WTC11 (cell line): ENCODE measurements at regions not wholly inside any gene's neighbourhood (a gene's known extent, or its start where the extent isn't known, plus 50 kb on each side); places are given as distances from the start of the nearest gene placed in this dataset.

ENCODE experiments used
- E2F5 ChIP-seq: sonication (generic); formaldehyde crosslinking; IDR thresholded peaks from 2 replicates; pipeline ENCODE4 v1.8.1; 2022; ENCODE audit warnings: mild to moderate bottlenecking, moderate library complexity, missing genetic modification reagents
- FOXK1 ChIP-seq: sonication (generic); formaldehyde crosslinking; IDR thresholded peaks from 2 replicates; pipeline ENCODE4 v1.8.0; 2022; ENCODE audit warnings: mild to moderate bottlenecking, moderate library complexity, missing genetic modification reagents
- JUN ChIP-seq: sonication (generic); formaldehyde crosslinking; IDR thresholded peaks from 2 replicates; pipeline ENCODE4 v1.8.0; 2023; ENCODE audit warnings: mild to moderate bottlenecking, missing genetic modification reagents
- NR2C2 ChIP-seq: sonication (generic); formaldehyde crosslinking; IDR thresholded peaks from 2 replicates; pipeline ENCODE4 v1.8.0; 2022; ENCODE audit warnings: mild to moderate bottlenecking, missing genetic modification reagents
- PREB ChIP-seq: sonication (generic); formaldehyde crosslinking; IDR thresholded peaks from 2 replicates; pipeline ENCODE4 v1.8.1; 2022; ENCODE audit warnings: mild to moderate bottlenecking, missing genetic modification reagents, moderate library complexity, borderline replicate concordance
- RELA ChIP-seq: sonication (generic); formaldehyde crosslinking; IDR thresholded peaks from 2 replicates; pipeline ENCODE4 v1.8.1; 2022; ENCODE audit warnings: missing genetic modification reagents, mild to moderate bottlenecking, borderline replicate concordance
- SMAD3 ChIP-seq: sonication (generic); formaldehyde crosslinking; IDR thresholded peaks from 2 replicates; pipeline ENCODE4 v1.8.0; 2022; ENCODE audit warnings: missing genetic modification reagents, mild to moderate bottlenecking, borderline replicate concordance
- ZNF121 ChIP-seq: sonication (generic); formaldehyde crosslinking; IDR thresholded peaks from 2 replicates; pipeline ENCODE4 v1.8.0; 2023; ENCODE audit warnings: missing genetic modification reagents
- ZNF232 ChIP-seq: sonication (generic); formaldehyde crosslinking; IDR thresholded peaks from 2 replicates; pipeline ENCODE4 v1.8.0; 2022; ENCODE audit warnings: mild to moderate bottlenecking, missing genetic modification reagents
- ZNF396 ChIP-seq: fragments of 250-450 bp; sonication (Bioruptor Pico); IDR thresholded peaks from 2 replicates; pipeline ENCODE4 v1.8.0; 2021; ENCODE audit warnings: mild to moderate bottlenecking, moderate library complexity, borderline replicate concordance
- TF ChIP-seq, protein P1 (sequence below): sonication (generic); formaldehyde crosslinking; IDR thresholded peaks from 2 replicates; pipeline ENCODE4 v1.8.0; 2023; ENCODE audit warnings: missing genetic modification reagents, mild to moderate bottlenecking, borderline replicate concordance
- TF ChIP-seq, protein P2 (sequence below): fragments of 200-600 bp; IDR thresholded peaks from 2 replicates; pipeline ENCODE4 v1.8.0; 2022; ENCODE audit warnings: antibody characterized with exemption
- TF ChIP-seq, protein P3 (sequence below): sonication (generic); formaldehyde crosslinking; IDR thresholded peaks from 2 replicates; pipeline ENCODE4 v1.8.0; 2022; ENCODE audit warnings: mild to moderate bottlenecking, missing genetic modification reagents
- TF ChIP-seq, protein P4 (sequence below): sonication (generic); formaldehyde crosslinking; IDR thresholded peaks from 2 replicates; pipeline ENCODE4 v1.8.0; 2023; ENCODE audit warnings: missing genetic modification reagents

DNA sequence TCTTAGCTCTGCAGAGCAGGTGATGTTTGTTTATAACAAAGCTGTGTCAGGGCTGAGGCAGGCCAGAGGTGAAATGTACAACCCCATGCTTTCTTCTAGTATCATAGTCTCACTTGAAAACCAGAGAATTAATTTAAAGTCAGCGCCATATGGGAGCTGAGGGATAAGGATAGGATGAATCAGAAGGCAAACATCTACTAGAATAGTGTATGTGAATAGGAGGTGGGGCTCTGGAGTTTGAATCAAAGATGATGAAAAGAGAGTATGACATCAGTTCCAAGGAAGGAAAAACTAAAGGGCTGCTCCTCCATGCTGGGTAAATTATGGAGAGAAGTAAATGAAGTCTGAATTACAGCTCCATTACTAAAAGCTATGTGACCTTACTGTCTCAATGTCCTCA, 441.5 kb downstream of the RASEF start:
- TF ChIP-seq, protein P1, sequence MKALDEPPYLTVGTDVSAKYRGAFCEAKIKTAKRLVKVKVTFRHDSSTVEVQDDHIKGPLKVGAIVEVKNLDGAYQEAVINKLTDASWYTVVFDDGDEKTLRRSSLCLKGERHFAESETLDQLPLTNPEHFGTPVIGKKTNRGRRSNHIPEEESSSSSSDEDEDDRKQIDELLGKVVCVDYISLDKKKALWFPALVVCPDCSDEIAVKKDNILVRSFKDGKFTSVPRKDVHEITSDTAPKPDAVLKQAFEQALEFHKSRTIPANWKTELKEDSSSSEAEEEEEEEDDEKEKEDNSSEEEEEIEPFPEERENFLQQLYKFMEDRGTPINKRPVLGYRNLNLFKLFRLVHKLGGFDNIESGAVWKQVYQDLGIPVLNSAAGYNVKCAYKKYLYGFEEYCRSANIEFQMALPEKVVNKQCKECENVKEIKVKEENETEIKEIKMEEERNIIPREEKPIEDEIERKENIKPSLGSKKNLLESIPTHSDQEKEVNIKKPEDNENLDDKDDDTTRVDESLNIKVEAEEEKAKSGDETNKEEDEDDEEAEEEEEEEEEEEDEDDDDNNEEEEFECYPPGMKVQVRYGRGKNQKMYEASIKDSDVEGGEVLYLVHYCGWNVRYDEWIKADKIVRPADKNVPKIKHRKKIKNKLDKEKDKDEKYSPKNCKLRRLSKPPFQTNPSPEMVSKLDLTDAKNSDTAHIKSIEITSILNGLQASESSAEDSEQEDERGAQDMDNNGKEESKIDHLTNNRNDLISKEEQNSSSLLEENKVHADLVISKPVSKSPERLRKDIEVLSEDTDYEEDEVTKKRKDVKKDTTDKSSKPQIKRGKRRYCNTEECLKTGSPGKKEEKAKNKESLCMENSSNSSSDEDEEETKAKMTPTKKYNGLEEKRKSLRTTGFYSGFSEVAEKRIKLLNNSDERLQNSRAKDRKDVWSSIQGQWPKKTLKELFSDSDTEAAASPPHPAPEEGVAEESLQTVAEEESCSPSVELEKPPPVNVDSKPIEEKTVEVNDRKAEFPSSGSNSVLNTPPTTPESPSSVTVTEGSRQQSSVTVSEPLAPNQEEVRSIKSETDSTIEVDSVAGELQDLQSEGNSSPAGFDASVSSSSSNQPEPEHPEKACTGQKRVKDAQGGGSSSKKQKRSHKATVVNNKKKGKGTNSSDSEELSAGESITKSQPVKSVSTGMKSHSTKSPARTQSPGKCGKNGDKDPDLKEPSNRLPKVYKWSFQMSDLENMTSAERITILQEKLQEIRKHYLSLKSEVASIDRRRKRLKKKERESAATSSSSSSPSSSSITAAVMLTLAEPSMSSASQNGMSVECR: no peak
- TF ChIP-seq, protein P2, sequence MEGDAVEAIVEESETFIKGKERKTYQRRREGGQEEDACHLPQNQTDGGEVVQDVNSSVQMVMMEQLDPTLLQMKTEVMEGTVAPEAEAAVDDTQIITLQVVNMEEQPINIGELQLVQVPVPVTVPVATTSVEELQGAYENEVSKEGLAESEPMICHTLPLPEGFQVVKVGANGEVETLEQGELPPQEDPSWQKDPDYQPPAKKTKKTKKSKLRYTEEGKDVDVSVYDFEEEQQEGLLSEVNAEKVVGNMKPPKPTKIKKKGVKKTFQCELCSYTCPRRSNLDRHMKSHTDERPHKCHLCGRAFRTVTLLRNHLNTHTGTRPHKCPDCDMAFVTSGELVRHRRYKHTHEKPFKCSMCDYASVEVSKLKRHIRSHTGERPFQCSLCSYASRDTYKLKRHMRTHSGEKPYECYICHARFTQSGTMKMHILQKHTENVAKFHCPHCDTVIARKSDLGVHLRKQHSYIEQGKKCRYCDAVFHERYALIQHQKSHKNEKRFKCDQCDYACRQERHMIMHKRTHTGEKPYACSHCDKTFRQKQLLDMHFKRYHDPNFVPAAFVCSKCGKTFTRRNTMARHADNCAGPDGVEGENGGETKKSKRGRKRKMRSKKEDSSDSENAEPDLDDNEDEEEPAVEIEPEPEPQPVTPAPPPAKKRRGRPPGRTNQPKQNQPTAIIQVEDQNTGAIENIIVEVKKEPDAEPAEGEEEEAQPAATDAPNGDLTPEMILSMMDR: no peak
- TF ChIP-seq, protein P3, sequence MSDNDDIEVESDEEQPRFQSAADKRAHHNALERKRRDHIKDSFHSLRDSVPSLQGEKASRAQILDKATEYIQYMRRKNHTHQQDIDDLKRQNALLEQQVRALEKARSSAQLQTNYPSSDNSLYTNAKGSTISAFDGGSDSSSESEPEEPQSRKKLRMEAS (CRISPR knock-in tag): no peak
- no peak for TF ChIP-seq NR2C2 (CRISPR knock-in tag)
- no peak for TF ChIP-seq RELA (CRISPR knock-in tag)
- TF ChIP-seq ZNF121: no peak
- TF ChIP-seq PREB (CRISPR knock-in tag): no peak
- no peak for TF ChIP-seq ZNF232 (CRISPR knock-in tag)
- no peak for TF ChIP-seq SMAD3 (CRISPR knock-in tag)
- TF ChIP-seq, protein P4, sequence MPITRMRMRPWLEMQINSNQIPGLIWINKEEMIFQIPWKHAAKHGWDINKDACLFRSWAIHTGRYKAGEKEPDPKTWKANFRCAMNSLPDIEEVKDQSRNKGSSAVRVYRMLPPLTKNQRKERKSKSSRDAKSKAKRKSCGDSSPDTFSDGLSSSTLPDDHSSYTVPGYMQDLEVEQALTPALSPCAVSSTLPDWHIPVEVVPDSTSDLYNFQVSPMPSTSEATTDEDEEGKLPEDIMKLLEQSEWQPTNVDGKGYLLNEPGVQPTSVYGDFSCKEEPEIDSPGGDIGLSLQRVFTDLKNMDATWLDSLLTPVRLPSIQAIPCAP (CRISPR knock-in tag): no peak
- no peak for TF ChIP-seq ZNF396
- no peak for TF ChIP-seq JUN (CRISPR knock-in tag)
- no peak for TF ChIP-seq FOXK1 (CRISPR knock-in tag)
- TF ChIP-seq E2F5 (CRISPR knock-in tag): no peak
